Astrocyte (in vitro differentiated cells and primary cell): ENCODE measurements at regions not wholly inside any gene's neighbourhood (a gene's known extent, or its start where the extent isn't known, plus 50 kb on each side); places are given as distances from the start of the nearest gene placed in this dataset.

Experiments used
- CTCF ChIP-seq: IDR thresholded peaks from 2 replicates; pipeline ENCODE4 v1.5.1; 2011; ENCODE audit warnings: low read depth, mild to moderate bottlenecking, inconsistent platforms, low read length, moderate library complexity; ENCODE audit not compliant: insufficient read depth
- EZH2 ChIP-seq: IDR thresholded peaks from 2 replicates; pipeline ENCODE4 v1.6.1; 2012; ENCODE audit warnings: mild to moderate bottlenecking, low read length, inconsistent platforms; ENCODE audit not compliant: insufficient read depth

- TF ChIP-seq CTCF (no peak), EZH2 (no peak)
Measured at GRCh38 chr1:112059679-112060078, 70.2 kb upstream of the KCND3 start.
